GM19463 (cell line): ENCODE measurements at regions not wholly inside any gene's neighbourhood (a gene's known extent, or its start where the extent isn't known, plus 50 kb on each side); places are given as distances from the start of the nearest gene placed in this dataset.
"Not testable (repeated sequence)": the region's sequence is repeated elsewhere in the genome, so short reads cannot be mapped to it uniquely, and the experiment has no call there.

Source experiments
- ATAC-seq: cut with Tn5 transposase; IDR thresholded peaks from one replicate; pipeline ENCODE4 v1.9.1; 2021; ENCODE audit warnings: mild to moderate bottlenecking, moderate library complexity; ENCODE audit not compliant: unreplicated experiment

- ATAC-seq = no peak
Observed at GRCh38 chr5:28926422-28926821, 1888.0 kb upstream of the CDH9 start.

- no peak for ATAC-seq
Observed at GRCh38 chr5:28917631-28918030, 1879.2 kb upstream of the CDH9 start.

- ATAC-seq = no peak
Observed at GRCh38 chr5:28914297-28914696, 1875.9 kb upstream of the CDH9 start.

DNA sequence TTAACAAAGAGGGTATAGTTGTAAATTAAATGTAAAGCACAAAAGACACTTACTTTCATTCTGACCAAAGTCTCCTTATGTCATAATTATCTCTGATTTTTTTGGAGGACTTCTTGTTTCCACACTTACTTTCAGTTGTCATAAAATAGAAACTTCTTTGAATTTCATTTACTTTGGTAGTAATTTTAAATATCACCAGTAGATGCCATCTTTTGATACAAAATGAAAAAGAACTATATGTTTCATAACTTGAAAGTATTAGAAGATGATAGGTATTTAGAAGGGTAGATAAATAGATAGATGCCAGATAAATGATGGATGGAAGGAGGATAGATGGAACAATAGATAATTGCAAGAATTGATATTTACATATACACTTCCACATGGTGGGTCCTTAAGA, 1865.3 kb upstream of the CDH9 start:
- no peak for ATAC-seq

DNA sequence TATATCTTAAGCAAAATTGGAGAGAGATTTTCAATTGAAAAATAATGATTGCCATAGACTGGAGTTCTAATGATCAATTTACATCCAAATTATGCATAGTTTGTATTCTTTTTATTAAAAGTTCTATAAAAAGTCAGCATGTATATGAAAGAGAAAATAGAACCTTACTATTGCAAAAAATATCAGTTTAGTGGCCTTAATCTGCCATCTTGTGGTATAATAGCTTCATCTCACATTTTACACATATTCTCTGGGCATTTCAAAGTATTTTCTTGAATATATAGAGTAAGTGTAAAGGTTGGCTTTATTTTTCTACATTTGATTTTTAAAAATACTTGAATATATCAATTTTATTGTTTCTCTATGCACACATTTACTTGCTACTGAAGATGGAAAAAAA, 1858.6 kb upstream of the CDH9 start:
- ATAC-seq = no peak

DNA sequence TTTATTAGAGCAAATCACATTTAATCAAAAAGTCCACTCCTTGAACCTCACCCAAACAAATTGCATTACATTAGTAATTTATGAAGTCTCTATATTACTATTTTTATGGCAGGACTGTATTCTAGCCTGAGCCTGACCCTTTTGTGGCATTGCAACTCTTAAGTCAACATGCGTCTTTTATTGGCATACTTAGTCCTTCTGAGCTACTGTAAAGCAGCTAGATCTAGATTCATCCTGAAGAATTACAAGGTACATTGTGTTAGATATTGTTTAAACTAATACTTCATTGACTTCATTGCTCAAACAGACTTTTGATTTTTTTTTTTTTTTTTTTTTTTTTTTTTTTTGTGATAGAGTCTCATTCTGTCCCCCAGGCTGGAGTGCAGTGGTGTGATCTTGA, 1842.5 kb upstream of the CDH9 start:
- ATAC-seq = no peak

DNA sequence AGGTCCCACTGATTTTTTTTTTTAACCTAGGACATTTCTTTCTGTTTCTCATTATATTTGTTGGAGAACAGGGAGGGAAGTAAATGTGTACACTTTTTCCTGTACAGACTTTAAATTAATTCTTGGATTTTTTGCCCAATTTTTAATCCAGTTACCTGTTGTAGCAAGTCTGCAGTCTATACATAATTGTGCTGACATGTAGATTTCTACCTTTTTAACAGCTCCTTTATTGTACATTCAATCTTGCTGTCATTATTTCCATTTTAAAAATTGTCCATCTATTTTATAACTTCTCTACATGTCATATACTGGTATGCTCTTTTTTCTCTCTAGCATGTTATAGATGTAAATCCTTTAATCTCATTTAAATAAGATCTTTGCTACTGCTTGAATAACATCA, 1838.7 kb upstream of the CDH9 start:
- no peak for ATAC-seq

- no peak for ATAC-seq
Observed at GRCh38 chr5:28864006-28864405, 1825.6 kb upstream of the CDH9 start.

GRCh38 chr5:28862860-28863196, 1824.4 kb upstream of the CDH9 start:
- ATAC-seq = no peak

DNA sequence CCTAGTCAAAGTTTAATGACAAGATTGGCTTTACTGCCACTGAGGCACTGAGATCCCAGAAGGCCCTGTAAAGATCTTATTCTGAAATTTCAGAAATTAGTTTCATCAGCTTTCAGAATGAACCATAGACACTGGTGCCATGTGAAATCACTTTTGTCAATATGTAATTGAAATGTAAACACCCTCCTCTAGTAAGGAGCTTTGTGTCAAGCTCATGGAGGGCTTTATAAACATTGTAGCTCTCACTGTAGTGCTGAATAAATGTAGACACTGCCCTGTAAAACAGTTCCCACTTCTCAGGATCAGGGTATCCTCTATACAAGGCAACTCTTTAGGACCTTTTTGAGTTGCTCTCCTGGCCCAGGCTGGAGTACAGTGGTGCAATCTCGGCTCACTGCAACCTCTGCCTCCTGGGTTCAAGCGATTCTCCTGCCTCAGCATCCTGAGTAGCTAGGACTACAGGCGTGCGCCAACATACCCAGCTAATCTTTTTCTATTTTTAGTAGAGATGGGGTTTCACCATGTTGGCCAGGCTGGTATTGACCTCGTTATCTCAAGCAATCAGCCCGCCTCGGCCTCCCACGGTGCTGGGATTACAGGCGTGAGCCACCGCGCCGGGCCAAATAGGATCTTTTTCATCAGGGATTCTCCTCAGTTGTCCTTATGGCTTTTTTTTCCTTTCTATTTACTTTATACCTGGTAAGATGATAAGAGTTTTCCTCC, 1823.9 kb upstream of the CDH9 start:
- no peak for ATAC-seq

DNA sequence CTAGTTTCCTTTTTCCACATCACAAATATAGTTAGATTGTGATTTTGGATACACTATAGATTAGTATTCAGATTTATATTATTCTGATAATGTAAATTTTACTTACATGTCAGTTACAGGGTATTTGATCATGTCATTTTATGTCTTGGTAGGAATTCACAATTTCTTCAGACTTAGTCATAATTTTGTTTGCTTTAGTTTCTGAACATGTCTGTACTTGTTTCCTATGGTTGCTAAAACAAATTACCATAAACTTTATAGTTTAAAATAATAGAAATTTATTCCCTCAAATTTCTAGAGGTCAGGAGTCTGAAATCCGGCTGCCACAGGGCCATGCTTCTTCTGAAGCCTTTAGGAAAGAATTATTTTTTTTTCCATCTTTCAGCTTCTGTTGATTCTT, 1817.2 kb upstream of the CDH9 start:
- no peak for ATAC-seq

DNA sequence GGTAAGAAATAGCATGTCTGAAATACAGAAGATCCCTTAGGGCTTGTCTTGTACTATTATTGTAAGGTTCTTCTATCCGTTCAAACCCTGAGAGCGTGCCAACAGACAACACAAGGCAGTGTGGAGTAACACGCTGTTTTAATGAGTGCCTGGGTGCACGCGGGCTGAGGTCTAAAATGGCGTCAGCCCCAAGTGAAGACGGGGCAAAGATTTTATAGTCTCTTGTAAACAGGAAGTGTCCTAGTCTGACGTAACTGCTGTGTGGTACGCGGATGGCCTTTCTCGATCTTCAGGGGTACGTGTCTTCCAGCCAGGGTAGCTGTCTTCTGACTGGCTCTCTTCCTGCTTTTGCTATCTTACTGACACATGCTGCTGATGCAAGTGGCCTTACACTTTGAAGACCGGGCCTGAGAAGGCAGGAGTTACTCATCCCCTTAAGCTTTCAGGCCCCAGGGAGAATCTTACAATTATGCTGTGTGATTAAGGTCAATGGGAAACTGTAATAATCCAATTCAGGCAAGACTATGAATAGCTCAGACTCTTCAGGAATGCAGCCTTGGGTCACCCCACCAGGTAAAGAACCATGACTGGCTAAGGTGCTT, 1812.0 kb upstream of the CDH9 start:
- ATAC-seq = no peak

- ATAC-seq = no peak
Observed at GRCh38 chr5:28831042-28831441, 1792.7 kb upstream of the CDH9 start.

- no peak for ATAC-seq
Observed at GRCh38 chr5:28823231-28823630, 1784.8 kb upstream of the CDH9 start.

- ATAC-seq = no peak
Observed at GRCh38 chr5:28822071-28822470, 1783.7 kb upstream of the CDH9 start.

GRCh38 chr5:28810751-28811136, 1772.4 kb upstream of the CDH9 start:
- no peak for ATAC-seq

DNA sequence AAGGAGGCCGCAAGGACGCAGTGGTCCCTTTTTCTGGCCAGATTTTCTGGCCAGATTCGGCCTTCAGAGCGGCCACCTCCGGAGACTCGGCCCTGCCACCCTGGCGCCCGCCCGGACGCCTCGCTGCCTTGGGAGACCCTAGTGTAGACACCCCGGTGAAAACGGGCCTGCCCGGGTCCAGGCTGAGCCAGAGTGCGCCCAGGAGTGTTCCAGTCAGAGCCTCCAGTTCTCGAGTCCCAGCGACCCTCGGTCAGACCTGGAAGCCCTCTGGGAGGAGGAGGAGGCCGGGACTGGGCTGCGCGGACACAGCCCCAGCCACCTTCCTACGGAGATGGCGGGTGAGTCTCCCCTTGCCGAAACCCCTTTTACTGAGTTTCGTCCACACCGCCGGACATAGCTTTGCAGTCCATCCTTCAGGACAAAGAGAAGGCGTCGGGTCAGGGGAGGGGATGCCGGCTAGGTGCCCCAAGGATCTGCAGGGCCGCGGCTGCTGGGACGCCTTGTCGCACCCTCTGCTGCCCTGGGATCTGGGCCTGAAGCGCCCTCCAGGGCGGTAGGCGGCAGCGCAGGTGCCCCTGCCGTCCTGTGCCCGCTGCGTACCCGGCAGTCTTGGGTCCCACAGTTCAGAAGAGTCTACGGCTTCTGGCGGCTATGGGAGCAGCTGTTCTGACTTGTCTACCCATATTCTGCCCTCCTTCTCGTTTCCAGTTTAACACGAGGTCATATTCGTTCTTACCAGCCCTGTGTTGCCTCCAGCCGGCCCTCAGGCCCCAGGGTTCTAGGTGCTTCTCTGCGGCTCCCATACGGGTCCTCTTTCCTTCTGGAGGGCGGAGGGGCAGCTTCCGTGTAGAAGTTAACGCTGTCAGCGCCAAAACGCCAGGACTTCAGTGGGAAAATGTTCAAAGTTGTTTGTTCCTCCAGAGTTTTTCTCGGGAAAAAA, 1771.7 kb upstream of the CDH9 start:
- ATAC-seq = no peak

- ATAC-seq = no peak
Observed at GRCh38 chr5:28808967-28809810, 1770.8 kb upstream of the CDH9 start.

DNA sequence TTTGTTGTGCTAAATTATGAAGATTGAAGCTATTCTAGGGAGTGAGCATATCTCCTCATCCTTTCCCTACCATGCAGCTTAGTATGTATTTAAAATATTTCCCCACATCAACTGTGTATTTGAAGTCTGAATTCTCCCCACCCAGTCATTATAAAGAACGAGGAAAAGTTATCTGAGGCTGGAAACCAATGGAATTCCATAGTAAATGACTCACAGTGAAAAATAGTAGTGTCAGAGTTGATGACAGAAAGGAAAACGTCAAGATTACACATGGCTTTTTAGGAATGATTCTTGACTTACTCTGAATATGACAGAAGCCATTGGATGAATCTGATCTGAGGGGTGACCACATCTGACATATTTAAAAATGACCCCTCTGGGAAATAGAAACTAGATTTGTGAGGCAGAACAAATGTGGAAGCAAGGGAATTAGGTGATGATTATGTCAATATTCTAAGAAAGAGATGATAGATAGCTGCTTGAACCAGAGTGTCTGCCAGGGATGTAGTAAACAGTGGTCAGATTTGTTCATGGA, 1768.9 kb upstream of the CDH9 start:
- no peak for ATAC-seq

DNA sequence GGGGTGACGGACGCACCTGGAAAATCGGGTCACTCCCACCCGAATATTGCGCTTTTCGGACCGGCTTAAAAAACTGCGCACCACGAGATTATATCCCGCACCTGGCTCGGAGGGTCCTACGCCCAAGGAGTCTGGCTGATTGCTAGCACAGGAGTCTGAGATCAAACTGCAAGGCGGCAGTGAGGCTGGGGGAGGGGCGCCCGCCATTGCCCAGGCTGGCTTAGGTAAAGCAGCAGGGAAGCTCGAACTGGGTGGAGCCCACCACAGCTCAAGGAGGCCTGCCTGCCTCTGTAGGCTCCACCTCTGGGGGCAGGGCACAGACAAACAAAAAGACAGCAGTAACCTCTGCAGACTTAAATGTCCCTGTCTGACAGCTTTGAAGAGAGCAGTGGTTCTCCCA, 1760.6 kb upstream of the CDH9 start:
- not testable (repeated sequence) for ATAC-seq

DNA sequence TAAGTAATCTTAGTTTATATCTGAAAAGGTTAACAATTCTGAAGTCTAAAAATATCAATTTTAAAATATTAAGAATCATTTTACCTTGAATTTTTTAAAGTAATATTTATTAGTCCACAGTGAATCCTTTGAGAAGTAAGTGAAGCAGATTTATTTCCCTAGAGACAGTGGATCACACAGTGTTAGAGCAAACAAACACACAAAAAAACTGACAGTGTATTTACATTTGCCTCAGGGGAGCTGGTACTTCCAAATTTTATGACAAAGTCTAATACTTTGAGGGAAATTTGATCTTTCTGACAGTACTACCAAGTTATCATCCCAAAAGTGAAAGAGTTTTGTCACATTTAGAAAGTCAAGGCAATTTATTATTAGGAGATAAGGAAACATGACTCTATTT, 1750.6 kb upstream of the CDH9 start:
- ATAC-seq = no peak
